AG10803 (cell line): ENCODE measurements at regions not wholly inside any gene's neighbourhood (a gene's known extent, or its start where the extent isn't known, plus 50 kb on each side); places are given as distances from the start of the nearest gene placed in this dataset.
A peak's percentile ranks its signal among the peaks of the same experiment; 100 is the strongest.

ENCODE experiments used
- DNase-seq: peaks from one replicate; pipeline ENCODE4 v3.0.0; 2010; ENCODE audit warnings: low read depth
- H3K4me3 ChIP-seq: 2 replicates; pipeline ENCODE4 v1.5.1; 2011; ENCODE audit warnings: mild to moderate bottlenecking, low read length, control low read depth
- CTCF ChIP-seq: conservative IDR thresholded peaks from 2 replicates; pipeline ENCODE4 v1.5.1; 2011; ENCODE audit warnings: mild to moderate bottlenecking, low read length, control low read depth, inconsistent platforms

- no peak for TF ChIP-seq CTCF
- no peak for DNase-seq
Observed at GRCh38 chr6:99014061-99014460, 66.3 kb upstream of the FBXL4 start.

GRCh38 chr6:99013661-99014060, 65.9 kb upstream of the FBXL4 start:
- DNase-seq: peak; percentile 28
- no peak for TF ChIP-seq CTCF
- H3K4me3 ChIP-seq: no peak overlapping the region

More at GRCh38 chr6:99014061-99014460, 66.3 kb upstream of the FBXL4 start:
- no peak overlapping the region for H3K4me3 ChIP-seq

- no peak for TF ChIP-seq CTCF
- peak; percentile 87 for DNase-seq
- no peak overlapping the region for H3K4me3 ChIP-seq
Observed at GRCh38 chr6:99013145-99013544, 65.4 kb upstream of the FBXL4 start.

GRCh38 chr6:99011151-99011550, 63.4 kb upstream of the FBXL4 start:
- no peak overlapping the region for H3K4me3 ChIP-seq
- no peak for DNase-seq
- TF ChIP-seq CTCF: no peak

GRCh38 chr6:99002831-99003230, 55.1 kb upstream of the FBXL4 start:
- TF ChIP-seq CTCF: no peak
- H3K4me3 ChIP-seq: no peak overlapping the region
- DNase-seq: no peak

GRCh38 chr6:98998103-98998502, 50.4 kb upstream of the FBXL4 start:
- no peak overlapping the region for H3K4me3 ChIP-seq
- DNase-seq: no peak
- no peak for TF ChIP-seq CTCF
